H9 (cell line): ENCODE measurements at regions not wholly inside any gene's neighbourhood (a gene's known extent, or its start where the extent isn't known, plus 50 kb on each side); places are given as distances from the start of the nearest gene placed in this dataset.

Source experiments
- DNase-seq: peaks from one replicate; pipeline ENCODE4 v3.0.0-alpha.2; 2017
- H2AFZ ChIP-seq: one replicate; pipeline ENCODE4 v1.6.1; 2013; ENCODE audit warnings: mild to moderate bottlenecking, low read length, control low read depth, moderate library complexity
- H2AK5ac ChIP-seq: 2 replicates; pipeline ENCODE4 v1.6.1; 2013; ENCODE audit warnings: low read length, control low read depth, mixed read lengths; ENCODE audit not compliant: insufficient read length
- H2BK120ac ChIP-seq: one replicate; pipeline ENCODE4 v1.6.1; 2013; ENCODE audit warnings: low read depth, mild to moderate bottlenecking, low read length, control low read depth, inconsistent platforms; ENCODE audit not compliant: poor library complexity, severe bottlenecking
- H2BK12ac ChIP-seq: 2 replicates; pipeline ENCODE4 v1.6.1; 2013; ENCODE audit warnings: low read length, control low read depth, mixed read lengths, low read depth; ENCODE audit not compliant: insufficient read length
- H2BK15ac ChIP-seq: 2 replicates; pipeline ENCODE4 v1.6.1; 2013; ENCODE audit warnings: low read depth, low read length, control low read depth
- H2BK20ac ChIP-seq: one replicate; pipeline ENCODE4 v1.6.1; 2013; ENCODE audit warnings: low read depth, mild to moderate bottlenecking, low read length, control low read depth, inconsistent platforms; ENCODE audit not compliant: poor library complexity, severe bottlenecking
- H2BK5ac ChIP-seq: 2 replicates; pipeline ENCODE4 v1.6.1; 2013; ENCODE audit warnings: low read length, control low read depth, mixed read lengths; ENCODE audit not compliant: insufficient read length
- H3K14ac ChIP-seq: 2 replicates; pipeline ENCODE4 v1.6.1; 2013; ENCODE audit warnings: low read length, control low read depth; ENCODE audit not compliant: insufficient read depth
- H3K18ac ChIP-seq: 2 replicates; pipeline ENCODE4 v1.6.1; 2013; ENCODE audit warnings: low read depth, mild to moderate bottlenecking, mixed read lengths, low read length, control low read depth; ENCODE audit not compliant: insufficient read length
- H3K23ac ChIP-seq: 2 replicates; pipeline ENCODE4 v1.6.1; 2013; ENCODE audit warnings: low read length, control low read depth, mixed read lengths, low read depth; ENCODE audit not compliant: insufficient read length
- H3K23me2 ChIP-seq: 2 replicates; pipeline ENCODE4 v1.6.1; 2013; ENCODE audit warnings: low read depth, mild to moderate bottlenecking, mixed read lengths, low read length, control low read depth; ENCODE audit not compliant: insufficient read length, poor library complexity, severe bottlenecking
- H3K27ac ChIP-seq: 2 replicates; pipeline ENCODE4 v1.5.1; 2013; ENCODE audit warnings: low read length, control low read depth, mixed read lengths, low read depth; ENCODE audit not compliant: insufficient read length
- H3K27me3 ChIP-seq: 2 replicates; pipeline ENCODE4 v1.6.1; 2013; ENCODE audit warnings: low read length, control low read depth, inconsistent platforms; ENCODE audit not compliant: insufficient read depth
- H3K4ac ChIP-seq: 2 replicates; pipeline ENCODE4 v1.6.1; 2013; ENCODE audit warnings: low read depth, mild to moderate bottlenecking, control low read depth, inconsistent platforms, low read length, moderate library complexity
- H3K4me1 ChIP-seq: 2 replicates; pipeline ENCODE4 v1.6.1; 2013; ENCODE audit warnings: low read length, control low read depth, inconsistent platforms; ENCODE audit not compliant: insufficient read depth
- H3K4me2 ChIP-seq: 2 replicates; pipeline ENCODE4 v1.6.1; 2013; ENCODE audit warnings: low read length, control low read depth, mixed read lengths; ENCODE audit not compliant: insufficient read length, insufficient read depth
- H3K56ac ChIP-seq: 2 replicates; pipeline ENCODE4 v1.6.1; 2013; ENCODE audit warnings: low read depth, mild to moderate bottlenecking, mixed read lengths, low read length, control low read depth; ENCODE audit not compliant: insufficient read length
- H3K79me1 ChIP-seq: 2 replicates; pipeline ENCODE4 v1.6.1; 2013; ENCODE audit warnings: low read depth, mild to moderate bottlenecking, moderate library complexity, low read length, control low read depth, inconsistent platforms; ENCODE audit not compliant: insufficient read depth, poor library complexity, severe bottlenecking
- H3K79me2 ChIP-seq: 2 replicates; pipeline ENCODE4 v1.6.1; 2013; ENCODE audit warnings: low read length, control low read depth, inconsistent platforms; ENCODE audit not compliant: insufficient read depth
- H3K9ac ChIP-seq: 2 replicates; pipeline ENCODE4 v1.6.1; 2013; ENCODE audit warnings: low read length, control low read depth, mixed read lengths; ENCODE audit not compliant: insufficient read length; ENCODE audit errors: extremely low read depth
- H3K9me3 ChIP-seq: one replicate; pipeline ENCODE4 v1.6.1; 2013; ENCODE audit warnings: low read depth, low read length, inconsistent platforms; ENCODE audit not compliant: control insufficient read depth
- H3T11ph ChIP-seq: one replicate; pipeline ENCODE4 v1.6.1; 2013; ENCODE audit warnings: mild to moderate bottlenecking, low read length, control low read depth, inconsistent platforms
- H4K20me1 ChIP-seq: one replicate; pipeline ENCODE4 v1.6.1; 2013; ENCODE audit not compliant: control insufficient read depth, insufficient read length, insufficient read depth
- H4K5ac ChIP-seq: 2 replicates; pipeline ENCODE4 v1.6.1; 2013; ENCODE audit warnings: low read depth, mild to moderate bottlenecking, mixed read lengths, low read length, control low read depth; ENCODE audit not compliant: insufficient read length
- H4K8ac ChIP-seq: replicated peaks from 2 replicates; pipeline ENCODE4 v1.6.1; 2013; ENCODE audit warnings: low read length, control low read depth, mixed read lengths, low read depth; ENCODE audit not compliant: insufficient read length
- H4K91ac ChIP-seq: 2 replicates; pipeline ENCODE4 v1.6.1; 2013; ENCODE audit warnings: low read depth, mild to moderate bottlenecking, moderate library complexity, mixed read lengths, low read length, control low read depth; ENCODE audit not compliant: insufficient read length
- H3K27ac Mint-ChIP-seq, 3 experiments: 2 replicates in 2 of 3; 3 replicates in 1 of 3; pipeline ENCODE4 v1.8.0; 2020 to 2021; ENCODE audit warnings: mixed read lengths in 3 of 3, mild to moderate bottlenecking in 1 of 3, moderate library complexity in 1 of 3
- H3K27me3 Mint-ChIP-seq: 2 replicates; pipeline ENCODE4 v1.8.0; 2021; ENCODE audit warnings: low read depth, mild to moderate bottlenecking, moderate library complexity, mixed read lengths
- H3K36me3 Mint-ChIP-seq, 3 experiments: 2 replicates in 2 of 3; 3 replicates in 1 of 3; pipeline ENCODE4 v1.8.0; 2020 to 2021; ENCODE audit warnings: low read depth in 3 of 3, mixed read lengths in 3 of 3; ENCODE audit not compliant: insufficient read depth in 1 of 3
- H3K4me1 Mint-ChIP-seq, 2 experiments: 2 replicates each; pipeline ENCODE4 v1.8.0; 2020; ENCODE audit warnings: mixed read lengths in 2 of 2
- H3K4me3 Mint-ChIP-seq, 2 experiments: 2 replicates in 1 of 2; 3 replicates in 1 of 2; pipeline ENCODE4 v1.8.0; 2020 to 2021; ENCODE audit warnings: mild to moderate bottlenecking in 2 of 2, mixed read lengths in 2 of 2, moderate library complexity in 1 of 2
- H3K9me3 Mint-ChIP-seq, 2 experiments: 2 replicates in 1 of 2; 3 replicates in 1 of 2; pipeline ENCODE4 v1.8.0; 2020; ENCODE audit warnings: mild to moderate bottlenecking in 2 of 2, mixed read lengths in 2 of 2, moderate library complexity in 1 of 2
- CTCF ChIP-seq: fragments of 200-600 bp; sonication (generic); conservative IDR thresholded peaks from 3 replicates; pipeline ENCODE4 v1.8.0; 2021; ENCODE audit warnings: antibody characterized with exemption, mild to moderate bottlenecking
- WGBS: extraction: QIAGEN DNeasy Blood & Tissue Kit; methylation state at CpG from one replicate; pipeline ENCODE4 v1.1.7; 2013; ENCODE audit warnings: missing lambda C conversion rate, low lambda C conversion rate, mixed read lengths; ENCODE audit not compliant: insufficient read length; ENCODE audit errors: extremely low coverage; 5-methylcytosine and 5-hydroxymethylcytosine counted together

- Histone ChIP-seq H3K27me3 (no peaks in the 10 kb centered on the region), H2BK120ac (no peak overlapping the region), H4K5ac (no peak overlapping the region), H3K4me2 (no peak overlapping the region), H3K27ac (no peak overlapping the region), H3K4ac (no peak overlapping the region), H4K8ac (no peak overlapping the region), H3K9ac (no peak overlapping the region), H3T11ph (no peak overlapping the region), H3K23ac (no peak overlapping the region), H3K18ac (no peak overlapping the region), H2AK5ac (no peak overlapping the region), H4K20me1 (no peaks in the 10 kb centered on the region), H2BK12ac (no peak overlapping the region), H3K79me2 (no peaks in the 10 kb centered on the region), H3K4me1 (no peaks in the 10 kb centered on the region), H4K91ac (no peak overlapping the region), H2BK20ac (no peak overlapping the region), H2AFZ (no peak overlapping the region), H3K14ac (no peak overlapping the region), H3K79me1 (no peaks in the 10 kb centered on the region), H2BK15ac (no peak overlapping the region), H3K56ac (no peak overlapping the region), H3K9me3 (no peaks in the 10 kb centered on the region), H2BK5ac (no peak overlapping the region), H3K23me2 (no peaks in the 10 kb centered on the region)
- peaks cover 0 to 4% (median 0%) of the 10 kb centered on the region in 3 experiments; a peak in 2 of 7 replicates for H3K36me3 Mint-ChIP-seq
- H3K4me1 Mint-ChIP-seq: no peaks in the 10 kb centered on the region; a peak in 1 of 4 replicates
- TF ChIP-seq CTCF: no peak
- no peak for DNase-seq
- H3K27me3 Mint-ChIP-seq: peaks cover 79% of the 10 kb centered on the region
- no peaks in the 10 kb centered on the region; a peak in 1 of 5 replicates for H3K9me3 Mint-ChIP-seq
- H3K27ac Mint-ChIP-seq: no peak overlapping the region
- no CpG with 5 or more reads among the region's 5 CpGs for WGBS
- no peak overlapping the region for H3K4me3 Mint-ChIP-seq
Observed at GRCh38 chr4:4803216-4803911, 56.1 kb upstream of the MSX1 start.
